PC-9 (cell line): ENCODE measurements at regions not wholly inside any gene's neighbourhood (a gene's known extent, or its start where the extent isn't known, plus 50 kb on each side); places are given as distances from the start of the nearest gene placed in this dataset.

Source experiments
- BruUV-seq: library from RNA; stranded (reverse); fragments of 400-500 nt; replicated peaks from 2 replicates; lab custom pipeline; 2021; lab: Mats Ljungman, UMichigan
- CTCF ChIA-PET: fragments of 300-600 bp; sonication (Branson Sonifier 250); formaldehyde crosslinking; loops from one replicate; lab custom pipeline; 2022; ENCODE audit warnings: antibody characterized with exemption; lab: Charles Lee
- POLR2A ChIA-PET: fragments of 300-600 bp; sonication (Branson Sonifier 250); formaldehyde crosslinking; loops from one replicate; lab custom pipeline; 2022; ENCODE audit warnings: antibody characterized with exemption; ENCODE audit not compliant: unreplicated experiment; lab: Charles Lee
- DNase-seq, 2 experiments: peaks; one replicate each; pipeline versions ENCODE4 v3.0.0 to v3.0.0-alpha.2; 2015 to 2022; ENCODE audit warnings: mixed read lengths in 1 of 2
- H2AFZ ChIP-seq: fragments of 200-600 bp; sonication (generic); 2 replicates; pipeline ENCODE4 v1.8.1; 2017; ENCODE audit warnings: antibody characterized with exemption
- H3F3A ChIP-seq: fragments of 200-600 bp; sonication (generic); 2 replicates; pipeline ENCODE4 v1.8.1; 2017; ENCODE audit warnings: antibody characterized with exemption, mild to moderate bottlenecking, low read depth; ENCODE audit not compliant: insufficient read depth
- H3K27ac ChIP-seq: fragments of 200-600 bp; sonication (generic); 2 replicates; pipeline ENCODE4 v1.6.1; 2016; ENCODE audit warnings: mixed run types
- H3K27me3 ChIP-seq: fragments of 200-600 bp; sonication (generic); 2 replicates; pipeline ENCODE4 v1.6.1; 2016; ENCODE audit warnings: low read depth, mixed run types; ENCODE audit not compliant: insufficient read depth
- H3K36me3 ChIP-seq: fragments of 200-600 bp; sonication (generic); 2 replicates; pipeline ENCODE4 v1.6.1; 2016; ENCODE audit warnings: low read depth, mixed run types
- H3K4me1 ChIP-seq: fragments of 200-600 bp; sonication (generic); replicated peaks from 2 replicates; pipeline ENCODE4 v1.6.1; 2016; ENCODE audit warnings: mixed run types; ENCODE audit not compliant: insufficient read depth
- H3K4me2 ChIP-seq: fragments of 200-600 bp; sonication (generic); 2 replicates; pipeline ENCODE4 v1.6.1; 2017; ENCODE audit warnings: mixed run types
- H3K4me3 ChIP-seq: fragments of 200-600 bp; sonication (generic); 2 replicates; pipeline ENCODE4 v1.6.1; 2016; ENCODE audit warnings: mixed run types
- H3K79me2 ChIP-seq: fragments of 200-600 bp; sonication (generic); 2 replicates; pipeline ENCODE4 v1.6.1; 2017; ENCODE audit warnings: low read depth, mixed run types
- H3K9me2 ChIP-seq: fragments of 200-600 bp; sonication (generic); 2 replicates; pipeline ENCODE4 v1.8.1; 2017; ENCODE audit warnings: mild to moderate bottlenecking; ENCODE audit not compliant: insufficient read depth
- H3K9me3 ChIP-seq: fragments of 200-600 bp; sonication (generic); 2 replicates; pipeline ENCODE4 v1.8.1; 2016; ENCODE audit warnings: low read depth; ENCODE audit not compliant: insufficient read depth
- H4K20me1 ChIP-seq: fragments of 200-600 bp; sonication (generic); 2 replicates; pipeline ENCODE4 v1.8.1; 2017; ENCODE audit not compliant: insufficient read depth
- CTCF ChIP-seq: fragments of 200-600 bp; sonication (generic); conservative IDR thresholded peaks from 2 replicates; pipeline ENCODE4 v1.6.1; 2017; ENCODE audit warnings: mixed run types, antibody characterized with exemption, mild to moderate bottlenecking, moderate library complexity
- EZH2 ChIP-seq: fragments of 200-600 bp; sonication (generic); IDR thresholded peaks from 2 replicates; pipeline ENCODE4 v1.8.0; 2017; ENCODE audit warnings: antibody characterized with exemption, low read depth
- intact Hi-C: fragments of 100-400 bp; cut with micrococcal nuclease; formaldehyde crosslinking; loops from one replicate; pipeline ENCODE4 v1.10.0; 2022; ENCODE audit not compliant: unreplicated experiment

GRCh38 chr2:7333189-7333765 is 416.1 kb downstream of the RNF144A start:
- Histone ChIP-seq H2AFZ (no peak overlapping the region), H4K20me1 (no peaks in the 10 kb centered on the region), H3K36me3 (no peaks in the 10 kb centered on the region), H3K9me2 (no peaks in the 10 kb centered on the region), H3K4me2 (no peak overlapping the region), H3F3A (no peaks in the 10 kb centered on the region), H3K27me3 (peaks cover 8% of the 10 kb centered on the region; the same call in 1 of the 2 replicates), H3K79me2 (no peaks in the 10 kb centered on the region), H3K4me1 (no peaks in the 10 kb centered on the region), H3K4me3 (no peak overlapping the region), H3K27ac (no peak overlapping the region), H3K9me3 (no peaks in the 10 kb centered on the region)
- intact Hi-C loops: no loop called here
- ChIA-PET CTCF (no interaction called here), POLR2A (no interaction called here)
- no peak for TF ChIP-seq CTCF
- TF ChIP-seq EZH2: no peak
- BruUV-seq: no TSS peak
- no peak for DNase-seq

GRCh38 chr2:7333960-7334493 is 416.8 kb downstream of the RNF144A start:
- POLR2A ChIA-PET: no interaction called here
- H3F3A ChIP-seq: no peaks in the 10 kb centered on the region
- no peak overlapping the region for H2AFZ ChIP-seq
- CTCF ChIA-PET: no interaction called here
- DNase-seq: no peak
- no peaks in the 10 kb centered on the region for H3K79me2 ChIP-seq
- H3K36me3 ChIP-seq: no peaks in the 10 kb centered on the region
- no peak overlapping the region for H3K4me2 ChIP-seq
- no TSS peak for BruUV-seq
- peaks cover 8% of the 10 kb centered on the region; the same call in 1 of the 2 replicates for H3K27me3 ChIP-seq
- H3K9me3 ChIP-seq: no peaks in the 10 kb centered on the region
- no peaks in the 10 kb centered on the region for H3K9me2 ChIP-seq
- intact Hi-C loops: no loop called here
- H3K4me1 ChIP-seq: no peaks in the 10 kb centered on the region
- no peak overlapping the region for H3K27ac ChIP-seq
- TF ChIP-seq CTCF: no peak
- no peak for TF ChIP-seq EZH2
- no peak overlapping the region for H3K4me3 ChIP-seq
- no peaks in the 10 kb centered on the region for H4K20me1 ChIP-seq

- no peaks in the 10 kb centered on the region for H3F3A ChIP-seq
- no peaks in the 10 kb centered on the region for H4K20me1 ChIP-seq
- ChIA-PET POLR2A (no interaction called here), CTCF (no interaction called here)
- no peak overlapping the region for H3K4me2 ChIP-seq
- H3K4me3 ChIP-seq: no peak overlapping the region
- H3K9me3 ChIP-seq: no peaks in the 10 kb centered on the region
- DNase-seq: no peak
- TF ChIP-seq EZH2: no peak
- no TSS peak for BruUV-seq
- H3K4me1 ChIP-seq: no peaks in the 10 kb centered on the region
- H3K9me2 ChIP-seq: no peaks in the 10 kb centered on the region
- no peak overlapping the region for H2AFZ ChIP-seq
- H3K27me3 ChIP-seq: peaks cover 8% of the 10 kb centered on the region; the same call in 1 of the 2 replicates
- no peak overlapping the region for H3K27ac ChIP-seq
- intact Hi-C loops: no loop called here
- H3K79me2 ChIP-seq: no peaks in the 10 kb centered on the region
- H3K36me3 ChIP-seq: no peaks in the 10 kb centered on the region
These were observed 421.7 kb downstream of the RNF144A start for GRCh38 chr2:7338961-7339360.

GRCh38 chr2:7346336-7346735 is 429.1 kb downstream of the RNF144A start:
- Histone ChIP-seq H3K79me2 (no peaks in the 10 kb centered on the region), H3K4me2 (no peak overlapping the region), H3K36me3 (no peaks in the 10 kb centered on the region), H3K4me3 (no peak overlapping the region), H4K20me1 (no peaks in the 10 kb centered on the region; the same call in 1 of the 2 replicates), H3K27ac (no peak overlapping the region), H3K9me2 (no peaks in the 10 kb centered on the region), H3K27me3 (peaks cover 21% of the 10 kb centered on the region), H3K9me3 (no peaks in the 10 kb centered on the region), H2AFZ (no peak overlapping the region), H3F3A (no peaks in the 10 kb centered on the region), H3K4me1 (no peaks in the 10 kb centered on the region)
- no peak for DNase-seq
- CTCF ChIA-PET: no interaction called here
- intact Hi-C loops: no loop called here
- POLR2A ChIA-PET: interaction anchor here (0.8 kb wide), 1 partner anchor 874 kb away, joined by 3 read pairs; no protein-coding TSS in a partner anchor
- TF ChIP-seq CTCF (no peak), EZH2 (no peak)
- no TSS peak for BruUV-seq
